ENCODE measurements at regions not wholly inside any gene's neighbourhood (a gene's known extent, or its start where the extent isn't known, plus 50 kb on each side); places are given as distances from the start of the nearest gene placed in this dataset.

DNA sequence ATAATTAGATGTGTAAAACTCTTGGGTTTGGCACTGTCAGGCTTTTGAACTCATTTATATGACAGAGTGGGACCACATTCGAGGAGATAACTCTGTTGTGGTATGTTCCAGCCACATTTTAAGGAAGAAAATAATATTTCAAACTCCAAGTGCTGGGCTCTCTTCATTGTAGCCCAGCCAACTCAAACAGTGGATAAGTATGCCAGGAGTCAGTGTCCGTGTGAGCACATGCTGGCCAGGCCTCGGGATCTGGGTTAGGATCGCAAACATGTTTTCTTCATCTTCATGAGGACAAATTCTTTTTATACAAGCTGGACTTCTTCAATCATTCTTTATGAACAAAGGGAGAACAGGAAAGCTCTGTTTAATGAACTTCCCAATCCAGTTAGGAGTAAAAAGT is 497.5 kb downstream of the MAFB start:
- no peak for DNase-seq (ENCODE audit: extremely low spot score in 2 of 2)
- Histone ChIP-seq H3K27ac (no peak overlapping the region), H3K4me3 (no peak overlapping the region), H3K9me3 (no peaks in the 10 kb centered on the region), H3K36me3 (no peaks in the 10 kb centered on the region), H3K4me1 (peaks cover 5% of the 10 kb centered on the region), H3K27me3 (no peaks in the 10 kb centered on the region)
- intact Hi-C loops (cut with DNase I) = no loop called here
- TF ChIP-seq, protein P1, sequence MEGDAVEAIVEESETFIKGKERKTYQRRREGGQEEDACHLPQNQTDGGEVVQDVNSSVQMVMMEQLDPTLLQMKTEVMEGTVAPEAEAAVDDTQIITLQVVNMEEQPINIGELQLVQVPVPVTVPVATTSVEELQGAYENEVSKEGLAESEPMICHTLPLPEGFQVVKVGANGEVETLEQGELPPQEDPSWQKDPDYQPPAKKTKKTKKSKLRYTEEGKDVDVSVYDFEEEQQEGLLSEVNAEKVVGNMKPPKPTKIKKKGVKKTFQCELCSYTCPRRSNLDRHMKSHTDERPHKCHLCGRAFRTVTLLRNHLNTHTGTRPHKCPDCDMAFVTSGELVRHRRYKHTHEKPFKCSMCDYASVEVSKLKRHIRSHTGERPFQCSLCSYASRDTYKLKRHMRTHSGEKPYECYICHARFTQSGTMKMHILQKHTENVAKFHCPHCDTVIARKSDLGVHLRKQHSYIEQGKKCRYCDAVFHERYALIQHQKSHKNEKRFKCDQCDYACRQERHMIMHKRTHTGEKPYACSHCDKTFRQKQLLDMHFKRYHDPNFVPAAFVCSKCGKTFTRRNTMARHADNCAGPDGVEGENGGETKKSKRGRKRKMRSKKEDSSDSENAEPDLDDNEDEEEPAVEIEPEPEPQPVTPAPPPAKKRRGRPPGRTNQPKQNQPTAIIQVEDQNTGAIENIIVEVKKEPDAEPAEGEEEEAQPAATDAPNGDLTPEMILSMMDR (IDR thresholded peaks at IDR 0.05) = no peak
- no peak for TF ChIP-seq POLR2AphosphoS5 (IDR thresholded peaks at IDR 0.05; ENCODE audit: insufficient read depth in 1 of 2, low read depth in 1 of 2)
- no peak for TF ChIP-seq POLR2A (IDR thresholded peaks at IDR 0.05)

DNA sequence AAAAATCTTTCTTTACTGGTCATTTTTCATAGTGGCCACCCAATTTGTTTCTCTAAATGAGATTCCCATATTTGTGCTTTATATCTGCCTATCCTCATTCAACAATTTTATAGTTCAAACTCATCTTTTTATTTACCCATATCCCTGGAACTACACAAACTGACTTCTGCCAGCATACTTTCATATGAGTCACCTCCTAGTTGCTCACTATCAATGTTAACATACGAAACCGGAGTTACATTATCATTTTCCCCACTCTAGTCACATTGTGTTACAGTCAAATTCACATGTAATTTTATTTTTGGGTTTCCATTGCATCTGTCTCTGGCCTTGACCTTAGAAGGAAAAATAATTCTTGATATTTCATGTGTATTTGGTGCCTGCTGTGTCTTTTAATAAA is 499.4 kb downstream of the MAFB start:
- TF ChIP-seq POLR2A (IDR thresholded peaks at IDR 0.05) = no peak
- TF ChIP-seq POLR2AphosphoS5 (IDR thresholded peaks at IDR 0.05; ENCODE audit: insufficient read depth in 1 of 2, low read depth in 1 of 2) = no peak
- TF ChIP-seq, protein P1 (IDR thresholded peaks at IDR 0.05) = no peak
- H3K4me1 ChIP-seq = peaks cover 5% of the 10 kb centered on the region
- no peaks in the 10 kb centered on the region for H3K27me3 ChIP-seq
- no peak overlapping the region for H3K27ac ChIP-seq
- no peaks in the 10 kb centered on the region for H3K36me3 ChIP-seq
- no peak overlapping the region for H3K4me3 ChIP-seq
- H3K9me3 ChIP-seq = no peaks in the 10 kb centered on the region
- intact Hi-C loops (cut with DNase I) = no loop called here
- no peak for DNase-seq (ENCODE audit: extremely low spot score in 2 of 2)

DNA sequence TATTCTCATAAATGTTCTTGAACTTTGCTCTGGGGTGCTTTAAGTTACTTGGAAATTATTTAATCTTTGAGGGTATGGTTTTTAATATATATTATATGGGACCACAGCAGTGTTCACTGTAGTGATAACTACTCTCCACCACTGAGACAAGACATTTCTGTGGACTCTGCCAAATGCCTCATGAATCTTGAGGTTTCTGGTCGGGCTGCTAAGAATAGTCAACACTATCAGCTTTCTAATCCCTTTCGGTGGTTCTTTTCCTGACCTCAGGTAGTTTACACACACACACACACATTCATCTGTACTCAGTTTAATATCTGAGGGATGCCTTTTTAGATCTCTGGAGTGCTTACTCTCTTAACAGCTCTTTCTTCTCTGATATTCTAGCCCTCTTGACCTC is 500.7 kb downstream of the MAFB start:
- no peak for DNase-seq (ENCODE audit: extremely low spot score in 2 of 2)
- no peaks in the 10 kb centered on the region for H3K9me3 ChIP-seq
- no peaks in the 10 kb centered on the region for H3K36me3 ChIP-seq
- no peak for TF ChIP-seq POLR2A (IDR thresholded peaks at IDR 0.05)
- TF ChIP-seq, protein P1 (IDR thresholded peaks at IDR 0.05) = no peak
- TF ChIP-seq POLR2AphosphoS5 (IDR thresholded peaks at IDR 0.05; ENCODE audit: insufficient read depth in 1 of 2, low read depth in 1 of 2) = no peak
- intact Hi-C loops (cut with DNase I) = no loop called here
- H3K4me1 ChIP-seq = peaks cover 5% of the 10 kb centered on the region
- H3K27ac ChIP-seq = no peak overlapping the region
- H3K27me3 ChIP-seq = no peaks in the 10 kb centered on the region
- H3K4me3 ChIP-seq = no peak overlapping the region

DNA sequence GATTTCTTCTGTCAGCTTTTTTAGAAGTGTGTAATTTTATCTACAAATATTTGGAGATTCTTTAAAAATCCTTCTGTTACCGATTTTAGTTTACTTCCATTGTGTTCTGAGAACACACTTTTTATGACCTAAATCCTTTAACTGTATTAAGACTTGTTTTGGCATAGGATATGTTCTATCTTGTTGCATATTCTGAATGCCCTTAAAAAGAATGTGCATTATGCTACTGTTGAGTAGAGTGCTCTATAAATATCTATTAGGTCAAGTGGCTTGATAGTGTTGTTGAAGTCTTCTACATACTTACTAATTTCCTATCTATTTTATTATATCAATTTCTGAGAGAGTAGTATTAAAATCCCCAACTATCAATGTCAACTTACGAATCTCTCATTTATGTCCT is 502.2 kb downstream of the MAFB start:
- H3K9me3 ChIP-seq = no peaks in the 10 kb centered on the region
- no peaks in the 10 kb centered on the region for H3K4me1 ChIP-seq
- H3K27ac ChIP-seq = no peak overlapping the region
- no peaks in the 10 kb centered on the region for H3K27me3 ChIP-seq
- no peak for DNase-seq (ENCODE audit: extremely low spot score in 2 of 2)
- intact Hi-C loops (cut with DNase I) = no loop called here
- H3K36me3 ChIP-seq = no peaks in the 10 kb centered on the region
- H3K4me3 ChIP-seq = no peak overlapping the region
- TF ChIP-seq POLR2A (IDR thresholded peaks at IDR 0.05) (no peak), POLR2AphosphoS5 (IDR thresholded peaks at IDR 0.05; ENCODE audit: insufficient read depth in 1 of 2, low read depth in 1 of 2) (no peak)
- TF ChIP-seq, protein P1 (IDR thresholded peaks at IDR 0.05) = no peak

DNA sequence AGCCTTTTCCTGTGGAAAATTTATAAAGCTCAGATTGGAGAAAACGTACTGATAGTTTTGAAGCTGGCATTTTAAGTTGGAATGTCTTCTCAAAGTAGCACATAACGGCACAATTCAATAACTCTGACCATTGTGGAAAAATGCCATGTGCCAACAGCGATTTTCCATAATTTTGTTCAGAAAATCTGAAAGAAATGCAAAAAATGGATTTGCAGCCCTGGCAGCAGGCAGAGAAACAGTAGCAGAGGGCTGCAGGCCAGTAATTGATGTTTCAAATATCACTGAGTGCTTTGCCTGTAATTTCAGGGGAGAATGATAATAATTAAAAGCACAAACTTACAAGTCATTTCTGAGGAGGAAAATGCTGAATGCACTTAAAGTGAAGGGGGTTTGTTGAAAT is 507.4 kb downstream of the MAFB start:
- no peak for DNase-seq (ENCODE audit: extremely low spot score in 2 of 2)
- Histone ChIP-seq H3K27ac (no peak overlapping the region), H3K27me3 (no peaks in the 10 kb centered on the region), H3K36me3 (no peaks in the 10 kb centered on the region), H3K4me1 (no peaks in the 10 kb centered on the region), H3K4me3 (no peak overlapping the region), H3K9me3 (no peaks in the 10 kb centered on the region)
- TF ChIP-seq POLR2A (IDR thresholded peaks at IDR 0.05) = no peak
- TF ChIP-seq, protein P1 (IDR thresholded peaks at IDR 0.05) = no peak
- no peak for TF ChIP-seq POLR2AphosphoS5 (IDR thresholded peaks at IDR 0.05; ENCODE audit: insufficient read depth in 1 of 2, low read depth in 1 of 2)
- intact Hi-C loops (cut with DNase I) = no loop called here
